Superior temporal gyrus (tissue), 1 donor: ENCODE measurements at regions not wholly inside any gene's neighbourhood (a gene's known extent, or its start where the extent isn't known, plus 50 kb on each side); places are given as distances from the start of the nearest gene placed in this dataset.
"Not testable (repeated sequence)": the region's sequence is repeated elsewhere in the genome, so short reads cannot be mapped to it uniquely, and the experiment has no call there.

Experiments
- DNase-seq: peaks from one replicate; pipeline ENCODE4 v3.0.0-alpha.2; 2016; ENCODE audit errors: extremely low spot score

DNA sequence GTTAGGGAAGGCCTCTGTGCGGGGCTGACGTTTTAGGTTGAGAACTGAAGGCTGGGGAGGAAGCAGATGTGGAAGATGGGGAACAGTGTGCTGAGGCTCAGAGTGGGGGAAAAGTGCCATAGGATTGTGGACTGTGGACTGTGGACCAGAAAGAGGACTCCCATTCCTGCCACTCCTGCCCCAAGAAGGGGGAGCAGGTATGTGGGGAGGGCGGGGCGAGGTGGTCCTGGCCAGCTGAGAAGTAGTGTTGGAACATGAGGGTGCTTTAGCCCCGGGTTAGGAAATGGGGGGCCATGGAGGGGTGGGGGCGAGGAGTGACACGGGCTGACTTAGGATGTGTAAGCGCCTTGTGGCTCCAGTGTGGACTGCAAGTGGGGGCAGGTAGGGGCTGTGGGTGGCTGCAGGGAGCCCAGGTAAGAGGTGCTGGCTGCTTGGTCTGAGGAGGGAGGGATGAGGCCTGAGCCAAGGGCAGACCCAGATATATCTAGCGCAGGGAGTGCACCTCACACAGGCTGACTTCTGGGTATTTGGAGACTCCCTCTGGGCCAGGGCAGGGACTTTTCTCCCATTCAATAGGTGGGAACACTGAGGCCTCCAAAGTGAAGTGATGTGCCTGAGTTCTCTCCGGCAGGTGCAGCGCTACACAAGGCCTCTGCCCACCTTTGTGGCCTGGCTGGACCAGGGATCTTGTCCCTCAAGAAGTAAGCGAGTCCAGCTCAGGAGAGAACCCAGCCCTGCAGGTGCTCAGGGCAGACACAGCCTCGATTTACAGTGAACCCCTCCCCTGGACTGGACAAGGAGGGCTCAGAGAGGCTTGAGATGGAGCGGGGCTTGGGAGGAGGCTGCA is 76.6 kb upstream of the TOX2 start:
- DNase-seq, result no peak

DNA sequence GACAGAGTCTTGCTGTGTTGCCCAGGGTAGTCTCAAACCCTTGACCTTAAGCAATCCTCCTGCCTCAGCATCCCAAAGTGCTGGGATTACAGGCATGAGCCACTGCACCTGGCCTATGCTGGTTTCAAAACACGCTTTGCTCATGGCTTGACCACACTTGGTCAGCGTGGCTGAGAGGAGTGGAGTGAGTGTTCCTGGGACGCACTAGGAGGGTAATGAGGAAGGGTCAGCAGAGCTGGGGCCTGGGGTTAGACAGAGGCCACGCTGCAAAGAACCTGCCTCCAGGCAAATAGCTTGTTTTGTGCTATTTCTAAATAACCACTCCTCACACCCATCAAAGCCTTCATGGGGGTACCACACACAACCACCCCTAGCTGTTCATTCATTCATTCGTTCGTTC is 77.9 kb upstream of the TOX2 start:
- no peak for DNase-seq

DNA sequence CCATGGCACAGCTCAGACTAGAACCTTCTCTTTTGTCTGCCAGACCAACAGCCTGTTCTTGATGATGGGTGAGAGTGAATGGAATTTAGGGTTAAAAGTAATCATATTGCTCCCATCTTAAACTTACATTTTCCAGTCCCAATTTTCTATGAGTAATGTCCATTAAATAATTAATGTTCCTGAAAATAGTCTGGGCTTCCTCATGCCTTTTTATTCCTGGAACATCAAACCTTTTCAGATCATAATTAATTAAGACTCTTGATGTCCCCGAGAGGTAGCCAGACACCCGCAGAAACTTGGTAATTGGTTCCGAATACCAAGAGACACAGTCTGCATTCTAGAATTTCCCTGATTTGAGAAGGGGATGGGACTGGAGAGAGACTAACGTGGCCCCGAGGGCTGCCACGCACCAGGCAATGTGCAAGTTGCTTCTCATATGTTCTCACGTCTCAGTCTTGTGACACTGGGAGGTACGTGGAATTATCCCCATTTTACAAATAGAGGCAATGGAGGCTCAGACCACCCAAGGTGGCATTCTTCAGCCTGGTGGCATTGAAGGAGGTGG is 78.6 kb upstream of the TOX2 start:
- DNase-seq, result no peak

DNA sequence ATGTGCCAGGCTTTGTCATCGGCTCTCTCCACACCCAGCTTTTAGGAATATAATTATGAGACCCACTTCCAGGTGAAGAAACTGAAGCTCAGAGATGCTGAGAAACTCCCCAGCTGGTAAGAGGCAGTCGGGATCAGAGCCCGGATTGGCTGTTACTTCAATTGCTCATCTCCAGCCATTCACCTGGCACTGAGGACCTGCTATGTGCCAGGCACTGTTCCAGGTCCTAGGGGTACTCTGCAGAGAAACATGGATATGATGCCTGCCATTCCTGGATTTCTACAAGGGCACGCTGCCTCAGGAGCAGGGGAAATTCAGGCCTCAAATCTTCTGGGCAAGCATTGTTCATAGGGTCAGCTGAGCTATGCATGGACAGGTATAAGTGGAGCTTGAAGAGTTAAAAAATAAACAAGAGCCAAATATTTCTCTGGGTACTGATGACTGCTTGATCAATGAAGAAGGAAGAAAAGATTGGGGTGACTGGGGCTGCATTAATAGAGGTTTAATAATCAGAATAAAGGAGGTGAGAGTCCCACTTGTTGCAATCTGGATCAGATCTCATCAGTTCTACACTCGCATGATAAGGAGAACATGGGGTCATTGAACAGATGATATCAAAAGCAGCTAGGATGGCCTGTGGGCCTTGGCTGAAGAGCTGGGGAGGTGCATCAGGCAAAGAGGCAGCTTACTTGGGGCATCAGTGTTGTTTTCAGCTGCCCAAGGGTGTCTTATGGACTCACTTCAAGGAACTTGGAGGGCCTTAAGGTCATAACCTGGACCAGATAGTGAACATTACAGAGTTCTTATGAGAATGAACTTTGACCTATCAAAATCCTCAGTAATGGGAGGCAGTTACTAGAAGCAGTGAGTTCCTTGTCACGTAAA is 80.9 kb upstream of the TOX2 start:
- DNase-seq, result no peak

DNA sequence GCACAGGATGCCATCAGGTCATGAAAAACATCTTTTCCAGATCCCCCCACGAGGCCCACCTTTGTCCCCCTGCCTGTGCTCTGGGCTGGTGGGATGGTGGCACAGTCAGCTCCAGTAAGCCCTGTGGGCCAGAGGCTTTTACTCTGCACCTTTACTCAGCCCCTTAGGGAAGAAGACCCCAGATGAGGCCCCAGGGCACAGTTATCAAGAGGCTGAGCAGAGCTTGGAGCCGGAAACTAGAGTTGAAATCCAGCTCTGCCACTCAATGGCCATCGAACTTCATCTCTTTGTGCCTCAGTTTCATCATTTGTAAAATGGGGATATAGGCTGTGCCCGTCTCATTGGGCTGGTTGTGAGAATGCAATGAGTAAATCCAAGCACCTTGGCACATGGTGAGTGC is 81.7 kb upstream of the TOX2 start:
- no peak for DNase-seq

DNA sequence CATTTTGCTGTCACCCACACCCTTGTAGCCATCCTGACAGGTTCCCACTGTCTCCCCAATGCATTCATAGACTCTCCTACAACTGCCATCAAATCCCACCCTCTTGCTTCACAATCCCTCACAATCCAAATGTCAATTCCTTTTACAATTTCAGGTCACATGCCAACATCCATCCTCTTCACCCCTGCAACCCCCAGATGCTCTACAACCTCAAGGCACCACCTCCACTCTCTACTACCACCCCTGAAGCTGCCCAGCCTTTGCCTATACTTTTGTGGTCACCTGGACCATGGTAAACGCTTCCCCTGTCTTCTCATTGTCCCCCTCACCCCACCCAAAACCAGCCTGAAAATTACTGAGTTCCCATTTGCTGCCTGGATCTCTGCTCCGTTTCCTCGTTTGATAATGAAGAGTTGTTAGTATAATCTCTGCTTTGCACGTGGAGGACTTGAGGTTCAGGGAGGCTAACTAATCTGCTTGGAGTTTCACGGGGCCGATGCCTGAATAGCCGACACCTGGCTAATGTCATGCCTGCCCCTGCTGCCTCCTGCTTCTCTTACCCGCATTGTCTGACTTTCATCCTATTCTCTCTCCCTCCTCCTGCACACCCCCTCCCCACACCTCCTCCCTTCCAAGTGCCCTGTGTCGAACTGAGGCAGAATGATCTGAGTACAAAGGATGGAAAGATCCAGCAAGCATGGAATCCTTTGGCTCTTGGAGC is 82.4 kb upstream of the TOX2 start:
- DNase-seq, result no peak

DNA sequence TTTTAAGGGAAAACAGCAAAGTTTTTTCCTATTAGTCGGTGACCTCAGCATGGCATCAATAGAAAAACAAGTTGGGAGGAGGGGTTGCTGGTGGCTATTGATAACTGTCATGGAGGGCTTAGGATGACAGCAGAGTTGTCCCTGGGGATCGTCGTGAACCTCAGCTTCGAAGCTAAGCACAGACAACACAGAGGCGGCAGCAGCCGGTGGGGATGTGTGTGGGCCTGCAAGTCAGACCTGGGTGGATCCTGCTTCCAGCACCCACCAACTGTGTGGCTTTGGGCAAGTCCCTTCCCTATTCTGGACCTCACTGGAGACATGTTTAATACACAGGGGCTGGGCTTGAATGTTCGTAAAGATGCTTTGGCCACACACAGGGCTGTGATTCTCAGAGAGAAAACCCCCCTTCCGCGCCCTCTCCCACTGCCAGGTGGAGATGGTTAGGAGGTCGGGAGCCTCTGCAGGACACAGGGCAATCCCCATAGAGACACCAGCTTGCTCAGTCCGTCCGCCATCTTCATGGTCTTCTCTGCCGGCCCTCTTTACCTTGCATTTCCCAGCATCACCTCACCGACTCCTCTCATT is 83.1 kb upstream of the TOX2 start:
- no peak for DNase-seq

DNA sequence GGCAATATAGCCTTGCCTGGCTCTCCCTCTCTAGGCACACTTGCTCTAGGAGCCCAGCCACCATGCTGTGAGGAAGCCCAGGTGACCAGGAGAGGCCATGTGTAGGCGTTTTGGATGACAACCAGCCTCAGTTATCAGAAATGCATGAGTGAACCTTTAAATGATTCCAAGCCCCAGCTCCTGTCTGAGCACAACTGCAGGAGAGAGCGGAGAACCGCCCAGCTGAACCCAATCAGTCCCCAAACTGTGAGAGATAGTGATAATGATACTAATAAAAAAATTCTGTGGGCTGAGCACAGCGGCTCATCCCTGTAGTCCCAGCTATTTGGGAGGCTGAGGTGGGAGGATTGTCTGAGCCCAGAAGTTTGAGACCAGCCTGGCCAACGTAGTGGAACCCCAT is 83.8 kb upstream of the TOX2 start:
- no peak for DNase-seq

DNA sequence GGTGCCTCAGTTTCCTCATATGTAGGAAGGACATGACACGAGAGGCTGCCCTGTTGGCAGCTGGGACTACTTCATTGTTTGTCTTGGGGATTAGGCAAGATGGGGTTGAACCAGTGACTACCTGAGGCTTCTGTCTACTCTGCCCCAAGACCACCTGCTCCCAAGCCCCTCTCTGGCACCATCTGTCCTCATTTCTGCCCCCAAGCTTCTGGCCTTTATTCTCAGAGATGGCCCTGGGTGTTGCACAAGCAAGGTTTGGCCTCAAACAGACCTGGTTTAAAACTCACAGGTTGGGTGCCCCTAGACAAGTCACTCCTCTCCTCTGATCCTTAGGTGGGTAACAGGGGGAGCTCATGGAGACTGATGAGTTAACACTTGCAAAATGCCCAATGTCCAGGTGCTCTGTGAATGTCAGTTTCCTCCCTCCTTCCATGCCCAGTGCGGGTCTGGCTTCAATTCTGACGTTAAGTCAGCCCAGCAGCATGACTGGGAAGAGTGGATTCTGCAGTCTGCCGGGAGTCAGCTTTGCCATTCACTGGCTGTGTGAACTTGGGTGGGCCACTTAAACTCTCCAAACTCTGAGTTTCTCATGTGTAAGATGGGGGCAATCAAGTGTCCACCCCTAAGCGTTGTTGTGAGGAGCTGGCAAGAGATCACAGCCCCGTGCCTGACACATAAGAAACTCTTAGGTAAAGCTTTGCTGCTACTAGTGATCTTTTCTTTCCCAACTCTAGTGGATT is 84.5 kb upstream of the TOX2 start:
- DNase-seq, result no peak

DNA sequence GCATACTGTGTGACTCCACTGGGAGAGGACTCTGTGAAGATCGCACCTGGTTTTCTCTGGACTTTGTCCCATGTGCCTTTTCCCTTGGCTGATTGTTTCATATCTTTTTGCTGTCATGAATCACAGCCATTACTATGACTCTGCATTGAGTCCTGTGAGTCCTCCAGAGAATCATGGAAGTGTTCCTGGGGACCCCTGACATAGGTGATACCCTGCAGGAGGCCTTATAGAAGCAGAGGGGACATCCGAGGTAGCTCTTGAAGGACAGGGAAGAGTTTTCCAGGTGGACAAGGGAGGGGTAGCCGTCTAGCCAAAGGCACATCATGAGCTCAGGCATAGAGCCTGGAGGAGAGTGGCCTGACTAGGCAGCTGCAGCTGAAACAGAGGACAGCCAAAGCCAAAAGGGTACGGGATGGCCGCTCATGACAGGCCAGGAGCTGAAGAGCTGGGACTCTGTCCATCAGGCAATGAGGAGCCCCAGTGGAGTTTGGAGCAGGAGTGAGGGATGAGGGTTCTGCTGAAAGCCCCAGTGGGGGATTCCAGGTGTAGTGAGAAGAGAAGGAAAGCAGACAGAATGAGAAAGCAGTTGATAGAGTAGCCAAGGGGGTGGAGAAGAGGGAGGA is 86.6 kb upstream of the TOX2 start:
- DNase-seq, result no peak

DNA sequence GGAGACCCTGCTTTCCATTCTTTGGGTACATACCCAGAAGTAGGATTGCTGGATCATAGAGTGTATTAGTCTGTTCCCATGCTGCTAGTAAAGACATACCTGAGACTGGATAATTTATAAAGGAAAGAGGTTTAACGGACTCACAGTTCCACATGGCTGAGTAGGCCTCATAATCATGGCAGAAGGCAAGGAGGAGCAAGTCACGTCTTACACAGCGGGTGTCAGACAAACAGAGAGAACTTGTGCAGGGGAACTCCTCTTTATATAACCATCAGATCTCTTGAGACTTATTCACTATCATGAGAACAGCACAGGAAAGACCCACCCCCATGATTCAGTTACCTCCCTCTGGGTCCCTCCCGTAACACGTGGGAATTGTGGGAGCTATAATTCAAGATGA is 87.7 kb upstream of the TOX2 start:
- DNase-seq, result not testable (repeated sequence)

DNA sequence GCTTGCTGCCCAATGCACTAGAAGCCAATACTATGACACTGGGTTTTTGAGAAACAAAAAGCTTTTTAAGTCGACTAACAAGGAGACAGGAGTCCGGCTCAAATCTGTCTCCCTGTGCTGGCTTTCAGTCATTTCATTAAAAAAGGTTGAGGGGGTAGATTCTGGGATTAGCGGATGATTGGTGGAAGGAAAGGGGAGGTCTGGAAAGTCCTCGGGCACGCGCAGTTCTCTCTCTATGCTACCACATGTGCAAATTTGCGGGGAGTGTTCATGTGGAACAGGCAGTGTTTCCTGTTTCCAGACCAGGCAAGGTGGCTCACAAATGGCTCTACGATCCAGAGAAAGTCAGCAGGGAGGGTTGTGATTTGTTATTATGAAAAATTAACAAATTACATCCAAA is 89.1 kb upstream of the TOX2 start:
- DNase-seq, result no peak

DNA sequence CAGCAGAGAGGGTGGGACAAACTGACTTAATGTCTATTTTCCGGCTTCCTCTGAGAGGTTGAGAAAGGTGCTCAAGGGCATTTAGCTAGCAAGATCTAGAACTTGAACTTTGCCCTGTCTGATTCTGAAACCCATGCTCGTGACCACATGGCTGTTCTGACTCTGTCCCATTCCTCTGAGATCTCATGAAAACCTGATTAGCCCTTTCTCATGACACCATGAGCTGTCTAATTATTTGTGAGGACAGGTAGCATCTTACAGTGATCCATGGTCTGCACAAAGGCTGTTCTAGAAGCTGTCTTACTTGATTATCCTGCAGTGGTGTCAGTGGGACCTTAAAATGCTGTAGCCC is 89.6 kb upstream of the TOX2 start:
- DNase-seq, result no peak

DNA sequence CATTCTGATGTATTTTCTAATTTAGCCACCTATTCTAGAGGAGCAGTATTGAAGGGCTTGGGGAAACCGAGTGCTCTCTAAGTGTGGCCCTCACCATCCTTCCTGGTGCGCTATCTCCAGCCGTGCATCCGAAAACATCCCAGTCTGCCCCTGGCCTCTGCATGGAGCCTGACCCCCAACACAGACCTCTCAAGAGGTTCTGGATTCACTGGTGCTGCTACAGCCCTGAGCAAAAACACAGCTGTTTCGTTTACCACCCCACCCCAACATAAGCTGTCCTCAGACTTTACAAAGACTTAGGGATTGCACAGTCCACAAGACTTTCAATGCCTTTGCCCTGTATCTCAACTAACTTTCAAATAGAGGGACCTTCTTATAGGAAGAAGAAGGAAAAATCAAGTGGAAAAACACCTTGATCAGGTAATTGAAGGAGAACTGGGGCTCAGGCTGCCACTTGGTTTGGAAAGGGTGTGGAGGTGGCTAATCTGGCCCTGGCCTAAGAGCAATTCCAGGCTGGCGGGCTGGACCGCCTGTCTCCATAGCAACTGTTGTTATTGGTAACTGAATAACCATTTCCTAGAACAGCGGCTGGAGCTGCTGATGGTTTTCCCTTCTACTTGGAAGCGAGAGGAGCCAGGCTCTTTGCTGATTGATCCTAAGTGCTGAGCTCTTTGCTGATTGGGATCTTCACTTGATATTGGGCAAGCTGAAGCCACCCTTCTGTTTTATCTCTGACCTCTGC is 90.2 kb upstream of the TOX2 start:
- DNase-seq, result peak; percentile 19

DNA sequence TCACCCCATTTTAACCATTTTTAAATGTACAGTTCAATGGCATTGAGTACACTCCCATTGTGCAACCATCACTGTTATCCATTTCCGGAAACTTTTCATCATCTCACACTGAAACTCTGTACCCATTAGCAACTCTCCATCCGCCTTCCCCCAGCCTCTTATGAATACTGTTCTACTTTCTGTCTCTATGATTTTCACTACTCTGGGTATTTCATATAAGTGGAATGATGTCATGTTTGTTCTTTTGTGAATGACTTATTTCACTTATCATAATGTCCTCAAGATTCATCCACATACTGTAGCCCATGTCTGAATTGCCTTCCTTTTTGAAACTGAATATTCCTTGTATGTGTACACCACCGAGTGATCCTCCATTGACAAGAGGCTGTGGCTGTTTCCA is 92.9 kb upstream of the TOX2 start:
- DNase-seq, result no peak

DNA sequence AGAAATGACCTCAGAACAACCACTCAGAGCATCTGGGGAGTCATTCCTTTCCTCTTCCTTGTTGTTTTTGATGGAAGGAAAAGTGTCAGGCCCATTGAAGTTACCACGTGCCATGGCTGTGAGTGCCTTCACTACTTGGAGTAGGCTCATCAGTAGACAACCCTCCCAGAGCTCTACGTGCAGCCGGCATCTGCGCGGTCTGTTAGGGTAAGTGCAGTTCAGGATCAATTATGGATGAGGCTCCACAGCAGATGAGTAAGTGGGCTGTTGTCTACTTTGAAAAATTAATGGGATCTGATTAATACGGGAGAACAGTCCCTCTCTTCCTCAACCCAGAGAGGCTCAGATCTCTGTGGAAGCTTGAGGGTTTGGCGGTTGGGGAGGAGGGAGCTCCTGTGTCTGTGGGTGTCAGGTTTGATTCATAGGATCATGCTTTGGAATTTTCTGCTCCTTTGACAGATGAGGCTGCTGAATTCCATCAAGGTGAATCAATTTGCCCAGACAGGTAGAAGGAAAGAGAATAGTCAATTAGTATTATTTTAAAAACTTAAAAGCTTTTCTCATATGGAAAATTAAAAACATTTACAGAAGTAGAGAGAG is 93.8 kb upstream of the TOX2 start:
- DNase-seq, result no peak

DNA sequence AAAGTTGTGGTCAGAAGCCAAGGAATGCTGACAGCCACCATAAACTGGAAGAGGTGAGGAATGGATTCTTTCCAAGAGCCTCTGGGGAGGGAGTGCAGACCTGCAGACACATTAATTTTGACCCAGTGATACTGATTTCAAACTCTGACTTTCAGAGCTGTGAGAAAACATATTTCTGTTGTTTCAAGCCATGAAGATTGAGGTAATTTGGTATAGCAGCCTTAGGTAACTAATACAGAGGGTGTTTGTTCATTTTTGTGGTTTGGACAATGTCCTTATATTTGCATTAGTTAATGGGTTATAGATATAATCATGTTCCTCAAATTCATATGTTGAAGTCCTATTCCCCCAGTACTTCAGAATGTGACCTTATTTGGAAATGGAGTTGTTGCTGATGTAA is 85.4 kb upstream of the GTSF1L start:
- no peak for DNase-seq

DNA sequence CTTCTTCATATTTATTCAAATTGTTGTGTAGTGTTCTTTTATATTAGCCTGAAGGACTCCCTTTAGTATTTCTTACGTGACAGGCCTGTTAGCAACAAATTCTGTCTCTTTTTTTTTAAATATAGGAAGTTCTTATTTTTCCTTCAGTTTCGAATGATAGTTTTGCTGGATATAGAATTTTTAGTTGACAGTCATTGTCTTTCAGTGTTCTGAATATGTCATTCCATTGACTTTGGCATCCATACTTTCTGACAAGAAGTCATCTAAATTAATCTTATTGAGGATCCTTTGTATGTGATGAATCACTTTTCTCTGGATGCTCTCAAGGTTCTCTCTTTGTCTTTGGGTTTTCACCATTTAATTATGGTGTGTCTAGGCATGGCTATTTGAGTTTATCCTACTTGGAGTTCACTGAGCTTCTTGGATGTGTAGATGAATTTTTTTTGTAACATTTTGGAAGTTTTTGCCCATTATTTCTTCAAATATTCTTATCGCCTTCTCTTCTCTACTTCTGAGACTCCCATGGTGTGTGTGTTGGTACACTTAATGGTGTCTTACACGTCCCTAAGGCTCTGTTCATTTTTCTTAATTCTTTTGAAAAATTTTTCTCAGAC is 82.5 kb upstream of the GTSF1L start:
- no peak for DNase-seq

DNA sequence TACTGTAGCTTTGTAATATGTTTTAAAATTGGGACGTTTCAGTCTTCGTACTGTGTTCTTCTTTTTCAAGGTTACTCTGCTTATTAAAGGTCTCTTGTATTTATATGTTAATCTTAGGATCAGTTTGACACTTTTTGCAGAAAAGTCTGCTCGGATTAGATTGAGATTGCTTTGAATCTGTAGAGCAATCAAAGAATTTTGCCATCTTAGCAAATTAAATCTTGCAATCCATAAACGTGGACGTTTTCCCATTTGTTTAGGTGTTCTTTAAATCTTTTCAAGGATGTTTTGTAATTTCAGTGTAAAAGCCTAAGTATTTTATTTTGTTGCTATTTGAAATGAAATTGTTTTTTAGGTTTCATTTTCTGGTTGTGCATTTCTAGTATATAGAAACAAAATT is 78.0 kb upstream of the GTSF1L start:
- DNase-seq, result no peak
